H9 (cell line): ENCODE measurements at regions not wholly inside any gene's neighbourhood (a gene's known extent, or its start where the extent isn't known, plus 50 kb on each side); places are given as distances from the start of the nearest gene placed in this dataset.

ENCODE experiments used
- DNase-seq: peaks from one replicate; pipeline ENCODE4 v3.0.0-alpha.2; 2017
- H2AFZ ChIP-seq: one replicate; pipeline ENCODE4 v1.6.1; 2013; ENCODE audit warnings: mild to moderate bottlenecking, low read length, control low read depth, moderate library complexity
- H2AK5ac ChIP-seq: 2 replicates; pipeline ENCODE4 v1.6.1; 2013; ENCODE audit warnings: low read length, control low read depth, mixed read lengths; ENCODE audit not compliant: insufficient read length
- H2BK120ac ChIP-seq: one replicate; pipeline ENCODE4 v1.6.1; 2013; ENCODE audit warnings: low read depth, mild to moderate bottlenecking, low read length, control low read depth, inconsistent platforms; ENCODE audit not compliant: poor library complexity, severe bottlenecking
- H2BK12ac ChIP-seq: 2 replicates; pipeline ENCODE4 v1.6.1; 2013; ENCODE audit warnings: low read length, control low read depth, mixed read lengths, low read depth; ENCODE audit not compliant: insufficient read length
- H2BK15ac ChIP-seq: 2 replicates; pipeline ENCODE4 v1.6.1; 2013; ENCODE audit warnings: low read depth, low read length, control low read depth
- H2BK20ac ChIP-seq: one replicate; pipeline ENCODE4 v1.6.1; 2013; ENCODE audit warnings: low read depth, mild to moderate bottlenecking, low read length, control low read depth, inconsistent platforms; ENCODE audit not compliant: poor library complexity, severe bottlenecking
- H2BK5ac ChIP-seq: 2 replicates; pipeline ENCODE4 v1.6.1; 2013; ENCODE audit warnings: low read length, control low read depth, mixed read lengths; ENCODE audit not compliant: insufficient read length
- H3K14ac ChIP-seq: 2 replicates; pipeline ENCODE4 v1.6.1; 2013; ENCODE audit warnings: low read length, control low read depth; ENCODE audit not compliant: insufficient read depth
- H3K18ac ChIP-seq: 2 replicates; pipeline ENCODE4 v1.6.1; 2013; ENCODE audit warnings: low read depth, mild to moderate bottlenecking, mixed read lengths, low read length, control low read depth; ENCODE audit not compliant: insufficient read length
- H3K23ac ChIP-seq: 2 replicates; pipeline ENCODE4 v1.6.1; 2013; ENCODE audit warnings: low read length, control low read depth, mixed read lengths, low read depth; ENCODE audit not compliant: insufficient read length
- H3K23me2 ChIP-seq: 2 replicates; pipeline ENCODE4 v1.6.1; 2013; ENCODE audit warnings: low read depth, mild to moderate bottlenecking, mixed read lengths, low read length, control low read depth; ENCODE audit not compliant: insufficient read length, poor library complexity, severe bottlenecking
- H3K27ac ChIP-seq: 2 replicates; pipeline ENCODE4 v1.5.1; 2013; ENCODE audit warnings: low read length, control low read depth, mixed read lengths, low read depth; ENCODE audit not compliant: insufficient read length
- H3K27me3 ChIP-seq: 2 replicates; pipeline ENCODE4 v1.6.1; 2013; ENCODE audit warnings: low read length, control low read depth, inconsistent platforms; ENCODE audit not compliant: insufficient read depth
- H3K4ac ChIP-seq: 2 replicates; pipeline ENCODE4 v1.6.1; 2013; ENCODE audit warnings: low read depth, mild to moderate bottlenecking, control low read depth, inconsistent platforms, low read length, moderate library complexity
- H3K4me1 ChIP-seq: 2 replicates; pipeline ENCODE4 v1.6.1; 2013; ENCODE audit warnings: low read length, control low read depth, inconsistent platforms; ENCODE audit not compliant: insufficient read depth
- H3K4me2 ChIP-seq: 2 replicates; pipeline ENCODE4 v1.6.1; 2013; ENCODE audit warnings: low read length, control low read depth, mixed read lengths; ENCODE audit not compliant: insufficient read length, insufficient read depth
- H3K56ac ChIP-seq: 2 replicates; pipeline ENCODE4 v1.6.1; 2013; ENCODE audit warnings: low read depth, mild to moderate bottlenecking, mixed read lengths, low read length, control low read depth; ENCODE audit not compliant: insufficient read length
- H3K79me1 ChIP-seq: 2 replicates; pipeline ENCODE4 v1.6.1; 2013; ENCODE audit warnings: low read depth, mild to moderate bottlenecking, moderate library complexity, low read length, control low read depth, inconsistent platforms; ENCODE audit not compliant: insufficient read depth, poor library complexity, severe bottlenecking
- H3K79me2 ChIP-seq: 2 replicates; pipeline ENCODE4 v1.6.1; 2013; ENCODE audit warnings: low read length, control low read depth, inconsistent platforms; ENCODE audit not compliant: insufficient read depth
- H3K9ac ChIP-seq: 2 replicates; pipeline ENCODE4 v1.6.1; 2013; ENCODE audit warnings: low read length, control low read depth, mixed read lengths; ENCODE audit not compliant: insufficient read length; ENCODE audit errors: extremely low read depth
- H3K9me3 ChIP-seq: one replicate; pipeline ENCODE4 v1.6.1; 2013; ENCODE audit warnings: low read depth, low read length, inconsistent platforms; ENCODE audit not compliant: control insufficient read depth
- H3T11ph ChIP-seq: one replicate; pipeline ENCODE4 v1.6.1; 2013; ENCODE audit warnings: mild to moderate bottlenecking, low read length, control low read depth, inconsistent platforms
- H4K20me1 ChIP-seq: one replicate; pipeline ENCODE4 v1.6.1; 2013; ENCODE audit not compliant: control insufficient read depth, insufficient read length, insufficient read depth
- H4K5ac ChIP-seq: 2 replicates; pipeline ENCODE4 v1.6.1; 2013; ENCODE audit warnings: low read depth, mild to moderate bottlenecking, mixed read lengths, low read length, control low read depth; ENCODE audit not compliant: insufficient read length
- H4K8ac ChIP-seq: replicated peaks from 2 replicates; pipeline ENCODE4 v1.6.1; 2013; ENCODE audit warnings: low read length, control low read depth, mixed read lengths, low read depth; ENCODE audit not compliant: insufficient read length
- H4K91ac ChIP-seq: 2 replicates; pipeline ENCODE4 v1.6.1; 2013; ENCODE audit warnings: low read depth, mild to moderate bottlenecking, moderate library complexity, mixed read lengths, low read length, control low read depth; ENCODE audit not compliant: insufficient read length
- H3K27ac Mint-ChIP-seq, 3 experiments: 2 replicates in 2 of 3; 3 replicates in 1 of 3; pipeline ENCODE4 v1.8.0; 2020 to 2021; ENCODE audit warnings: mixed read lengths in 3 of 3, mild to moderate bottlenecking in 1 of 3, moderate library complexity in 1 of 3
- H3K27me3 Mint-ChIP-seq: 2 replicates; pipeline ENCODE4 v1.8.0; 2021; ENCODE audit warnings: low read depth, mild to moderate bottlenecking, moderate library complexity, mixed read lengths
- H3K36me3 Mint-ChIP-seq, 3 experiments: 2 replicates in 2 of 3; 3 replicates in 1 of 3; pipeline ENCODE4 v1.8.0; 2020 to 2021; ENCODE audit warnings: low read depth in 3 of 3, mixed read lengths in 3 of 3; ENCODE audit not compliant: insufficient read depth in 1 of 3
- H3K4me1 Mint-ChIP-seq, 2 experiments: 2 replicates each; pipeline ENCODE4 v1.8.0; 2020; ENCODE audit warnings: mixed read lengths in 2 of 2
- H3K4me3 Mint-ChIP-seq, 2 experiments: 2 replicates in 1 of 2; 3 replicates in 1 of 2; pipeline ENCODE4 v1.8.0; 2020 to 2021; ENCODE audit warnings: mild to moderate bottlenecking in 2 of 2, mixed read lengths in 2 of 2, moderate library complexity in 1 of 2
- H3K9me3 Mint-ChIP-seq, 2 experiments: 2 replicates in 1 of 2; 3 replicates in 1 of 2; pipeline ENCODE4 v1.8.0; 2020; ENCODE audit warnings: mild to moderate bottlenecking in 2 of 2, mixed read lengths in 2 of 2, moderate library complexity in 1 of 2
- CTCF ChIP-seq: fragments of 200-600 bp; sonication (generic); conservative IDR thresholded peaks from 3 replicates; pipeline ENCODE4 v1.8.0; 2021; ENCODE audit warnings: antibody characterized with exemption, mild to moderate bottlenecking
- WGBS: extraction: QIAGEN DNeasy Blood & Tissue Kit; methylation state at CpG from one replicate; pipeline ENCODE4 v1.1.7; 2013; ENCODE audit warnings: missing lambda C conversion rate, low lambda C conversion rate, mixed read lengths; ENCODE audit not compliant: insufficient read length; ENCODE audit errors: extremely low coverage; 5-methylcytosine and 5-hydroxymethylcytosine counted together

GRCh38 chr5:116347657-116348056, 227.0 kb downstream of the SEMA6A start:
- H3K14ac ChIP-seq: no peak overlapping the region
- no peak overlapping the region for H3K56ac ChIP-seq
- Mint-ChIP-seq H3K4me3 (no peak overlapping the region), H3K4me1 (peaks cover 11 to 12% of the 10 kb centered on the region in 2 experiments), H3K36me3 (peaks cover 5 to 21% (median 7%) of the 10 kb centered on the region in 3 experiments; a peak in 6 of 7 replicates), H3K27me3 (no peaks in the 10 kb centered on the region), H3K27ac (no peak overlapping the region), H3K9me3 (peaks cover 10 to 17% of the 10 kb centered on the region in 2 experiments)
- H3K27ac ChIP-seq: no peak overlapping the region
- H3K4me1 ChIP-seq: no peaks in the 10 kb centered on the region
- H3K23ac ChIP-seq: no peak overlapping the region
- H3K4ac ChIP-seq: no peak overlapping the region
- no peak overlapping the region for H2BK120ac ChIP-seq
- no peak overlapping the region for H2BK5ac ChIP-seq
- no peak overlapping the region for H3K4me2 ChIP-seq
- no peaks in the 10 kb centered on the region for H3K27me3 ChIP-seq
- no peak overlapping the region for H2BK15ac ChIP-seq
- no peak overlapping the region for H2BK20ac ChIP-seq
- H4K5ac ChIP-seq: no peak overlapping the region
- H3K9me3 ChIP-seq: no peaks in the 10 kb centered on the region
- no peaks in the 10 kb centered on the region for H3K23me2 ChIP-seq
- H4K8ac ChIP-seq: no peak overlapping the region
- H4K20me1 ChIP-seq: no peaks in the 10 kb centered on the region
- H3K79me2 ChIP-seq: no peaks in the 10 kb centered on the region
- H2BK12ac ChIP-seq: no peak overlapping the region
- no peaks in the 10 kb centered on the region for H3K79me1 ChIP-seq
- no peak for DNase-seq
- no peak overlapping the region for H3K18ac ChIP-seq
- no peak overlapping the region for H3K9ac ChIP-seq
- no CpG with 5 or more reads among the region's 1 CpG for WGBS
- no peak for TF ChIP-seq CTCF
- no peak overlapping the region for H2AK5ac ChIP-seq
- H3T11ph ChIP-seq: no peak overlapping the region
- H4K91ac ChIP-seq: no peak overlapping the region
- H2AFZ ChIP-seq: no peak overlapping the region
